ENCODE measurements at regions not wholly inside any gene's neighbourhood (a gene's known extent, or its start where the extent isn't known, plus 50 kb on each side); places are given as distances from the start of the nearest gene placed in this dataset.

GRCh38 chr6:14040042-14040441 is 77.5 kb upstream of the CD83 start:
- no peak for TF ChIP-seq CTCF (IDR thresholded peaks at IDR 0.05; ENCODE audit: insufficient read depth in 1 of 2, low read depth in 1 of 2, low read length in 1 of 2, severe bottlenecking in 1 of 2, unreplicated experiment in 1 of 2)
- Mint-ChIP-seq H3K27me3 (ENCODE audit: insufficient read depth, unreplicated experiment) (peaks cover 9% of the 10 kb centered on the region), H3K27ac (ENCODE audit: unreplicated experiment) (no peak overlapping the region), H3K4me1 (ENCODE audit: low read depth, unreplicated experiment) (no peaks in the 10 kb centered on the region), H3K36me3 (ENCODE audit: insufficient read depth, unreplicated experiment) (no peaks in the 10 kb centered on the region), H3K9me3 (ENCODE audit: unreplicated experiment) (no peaks in the 10 kb centered on the region), H3K4me3 (ENCODE audit: unreplicated experiment) (no peak overlapping the region)
- H3K9me3 ChIP-seq, result no peaks in the 10 kb centered on the region
- BruUV-seq (replicated peaks), result no TSS peak
- POLR2A ChIA-PET, result no interaction called here
- no peaks in the 10 kb centered on the region; the same call in 1 of the 2 replicates for H3K27me3 ChIP-seq (replicated peaks; ENCODE audit: control insufficient read depth, insufficient read depth, low read length)
- H3K4me1 ChIP-seq, result no peaks in the 10 kb centered on the region; the same call in 1 of the 2 replicates
- intact Hi-C loops (cut with micrococcal nuclease; ENCODE audit: unreplicated experiment), result no loop called here
- H3K4me3 ChIP-seq (ENCODE audit: low read depth, low read length), result no peak overlapping the region
- DNase-seq, result no peak
- CTCF ChIA-PET, result no interaction called here
- no peaks in the 10 kb centered on the region for H3K36me3 ChIP-seq (ENCODE audit: control insufficient read depth, insufficient read depth, low read length)

GRCh38 chr6:14046476-14047068 is 71.0 kb upstream of the CD83 start:
- no peaks in the 10 kb centered on the region; the same call in 1 of the 2 replicates for H3K27me3 ChIP-seq (replicated peaks; ENCODE audit: control insufficient read depth, insufficient read depth, low read length)
- POLR2A ChIA-PET, result no interaction called here

GRCh38 chr6:14047151-14047740 is 70.3 kb upstream of the CD83 start:
- no peaks in the 10 kb centered on the region for H3K4me1 ChIP-seq
- TF ChIP-seq CTCF (IDR thresholded peaks at IDR 0.05; ENCODE audit: insufficient read depth in 1 of 2, low read depth in 1 of 2, low read length in 1 of 2, severe bottlenecking in 1 of 2, unreplicated experiment in 1 of 2), result no peak
- POLR2A ChIA-PET, result no interaction called here
- no TSS peak for BruUV-seq (replicated peaks)
- Mint-ChIP-seq H3K9me3 (ENCODE audit: unreplicated experiment) (no peaks in the 10 kb centered on the region), H3K27me3 (ENCODE audit: insufficient read depth, unreplicated experiment) (peaks cover 16% of the 10 kb centered on the region), H3K27ac (ENCODE audit: unreplicated experiment) (no peak overlapping the region), H3K4me1 (ENCODE audit: low read depth, unreplicated experiment) (no peaks in the 10 kb centered on the region), H3K4me3 (ENCODE audit: unreplicated experiment) (no peak overlapping the region), H3K36me3 (ENCODE audit: insufficient read depth, unreplicated experiment) (no peaks in the 10 kb centered on the region)
- no peak for DNase-seq
- no peaks in the 10 kb centered on the region for H3K36me3 ChIP-seq (ENCODE audit: control insufficient read depth, insufficient read depth, low read length)
- H3K27me3 ChIP-seq (replicated peaks; ENCODE audit: control insufficient read depth, insufficient read depth, low read length), result no peaks in the 10 kb centered on the region; the same call in 1 of the 2 replicates
- no peaks in the 10 kb centered on the region for H3K9me3 ChIP-seq
- no peak overlapping the region for H3K4me3 ChIP-seq (ENCODE audit: low read depth, low read length)
- CTCF ChIA-PET, result interaction anchor here (0.6 to 2.2 kb wide), 2 partner anchors 10 to 139 kb away, joined by 5 to 24 read pairs; no protein-coding TSS in a partner anchor
- intact Hi-C loops (cut with micrococcal nuclease; ENCODE audit: unreplicated experiment), result no loop called here

More at GRCh38 chr6:14046476-14047068, 71.0 kb upstream of the CD83 start:
- Mint-ChIP-seq H3K27ac (ENCODE audit: unreplicated experiment) (no peak overlapping the region), H3K36me3 (ENCODE audit: insufficient read depth, unreplicated experiment) (no peaks in the 10 kb centered on the region), H3K4me3 (ENCODE audit: unreplicated experiment) (no peak overlapping the region), H3K4me1 (ENCODE audit: low read depth, unreplicated experiment) (no peaks in the 10 kb centered on the region), H3K9me3 (ENCODE audit: unreplicated experiment) (no peaks in the 10 kb centered on the region), H3K27me3 (ENCODE audit: insufficient read depth, unreplicated experiment) (peaks cover 17% of the 10 kb centered on the region)
- Histone ChIP-seq H3K36me3 (ENCODE audit: control insufficient read depth, insufficient read depth, low read length) (no peaks in the 10 kb centered on the region), H3K4me3 (ENCODE audit: low read depth, low read length) (no peak overlapping the region), H3K9me3 (no peaks in the 10 kb centered on the region), H3K4me1 (no peaks in the 10 kb centered on the region)
- CTCF ChIA-PET, result interaction anchor here (0.6 to 2.2 kb wide), 16 partner anchors 9 to 1749 kb away, joined by 3 to 24 read pairs (median 4); partner anchors contain the start of gene SIRT5
- TF ChIP-seq CTCF (IDR thresholded peaks at IDR 0.05; ENCODE audit: insufficient read depth in 1 of 2, low read depth in 1 of 2, low read length in 1 of 2, severe bottlenecking in 1 of 2, unreplicated experiment in 1 of 2), result peak; percentile 68 to 75
- DNase-seq, result peak; percentile 41 to 60
- no TSS peak for BruUV-seq (replicated peaks)
- intact Hi-C loops (cut with micrococcal nuclease; ENCODE audit: unreplicated experiment), result loop anchor here (1.0 kb wide), 2 partner anchors 137 to 251 kb away; no protein-coding TSS in a partner anchor

Data from Caco-2 (cell line).